GM13977 (cell line): ENCODE measurements at regions not wholly inside any gene's neighbourhood (a gene's known extent, or its start where the extent isn't known, plus 50 kb on each side); places are given as distances from the start of the nearest gene placed in this dataset.

Experiments
- DNase-seq: peaks from one replicate; pipeline ENCODE4 v3.0.0; 2012; ENCODE audit warnings: low spot score
- CTCF ChIP-seq: IDR thresholded peaks from 2 replicates; pipeline ENCODE4 v1.5.1; 2012; ENCODE audit warnings: mild to moderate bottlenecking, control low read depth; ENCODE audit not compliant: insufficient read depth; ENCODE audit errors: extremely low read depth, missing control alignments
- in situ Hi-C: fragments of 300-500 bp; cut with MboI; formaldehyde crosslinking; loops from one replicate; pipeline ENCODE4 v1.12.0; 2022; ENCODE audit warnings: low sequenced_read_pairs, low pct_unique_long_range_greater_than_20kb, mixed read lengths, inconsistent platforms; ENCODE audit not compliant: unreplicated experiment

DNA sequence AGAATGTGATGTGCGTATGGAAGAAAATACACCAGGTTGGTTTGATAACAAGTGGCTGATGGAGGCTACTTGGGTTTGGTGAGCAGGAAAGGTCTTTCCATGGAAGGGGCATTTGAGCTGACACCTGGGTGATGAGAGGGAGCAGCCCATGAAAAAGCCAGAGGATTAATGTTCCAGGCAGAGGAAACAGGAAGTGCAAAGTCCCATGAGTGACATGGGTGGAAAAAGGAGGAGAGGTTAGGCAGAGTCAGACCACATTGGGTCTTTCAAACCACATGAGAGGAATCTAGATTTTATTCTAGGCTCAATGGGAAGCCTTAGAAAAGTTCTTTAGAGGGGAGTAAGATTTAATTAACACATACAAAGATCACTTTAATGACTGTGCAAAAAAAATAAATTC is 195.7 kb downstream of the LRATD1 start:
- no peak for TF ChIP-seq CTCF
- in situ Hi-C loops: no loop called here
- DNase-seq: no peak

GRCh38 chr2:14828968-14829367 is 196.5 kb downstream of the LRATD1 start:
- no peak for DNase-seq
- in situ Hi-C loops: no loop called here
- TF ChIP-seq CTCF: no peak

DNA sequence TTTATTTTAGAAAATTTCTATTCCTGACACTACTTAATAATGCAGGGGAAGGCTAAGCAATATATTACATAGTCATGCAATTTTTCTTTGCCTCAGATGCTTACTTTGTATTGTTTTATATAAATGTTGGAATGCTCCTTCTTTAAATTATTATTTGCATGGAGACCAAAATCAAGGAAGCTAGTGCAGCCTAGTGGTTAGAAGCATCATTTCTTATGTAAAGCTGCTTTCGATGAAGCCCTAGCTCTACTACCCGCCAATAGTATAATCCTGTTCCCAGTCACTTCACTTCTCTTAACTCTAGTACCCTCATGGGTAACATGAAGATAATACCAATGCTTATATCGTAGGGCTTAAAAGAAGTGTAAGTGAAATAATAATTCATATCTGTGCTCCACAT is 198.9 kb downstream of the LRATD1 start:
- in situ Hi-C loops: no loop called here
- no peak for DNase-seq
- no peak for TF ChIP-seq CTCF

- TF ChIP-seq CTCF: no peak
- DNase-seq: no peak
- in situ Hi-C loops: no loop called here
These were observed 211.1 kb downstream of the LRATD1 start for GRCh38 chr2:14843507-14844204.

DNA sequence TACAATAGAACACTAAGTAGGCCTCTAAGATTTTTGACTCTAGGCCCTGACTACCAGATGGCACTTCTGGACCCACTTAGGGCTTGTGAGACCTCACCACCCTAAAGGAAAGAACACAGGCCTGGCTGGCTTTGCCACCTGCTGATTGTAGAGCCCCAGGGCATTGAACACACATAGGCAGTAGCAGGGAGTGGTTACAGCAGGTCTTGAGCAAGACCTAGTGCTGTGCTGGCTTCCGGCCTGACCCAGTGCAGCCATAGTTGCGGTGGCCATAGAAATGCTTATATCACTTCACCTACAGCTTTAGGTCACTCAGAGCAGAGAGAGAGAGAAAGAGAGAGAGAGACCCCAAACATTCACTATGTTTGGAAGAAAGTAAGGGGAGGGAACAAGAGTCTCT is 223.2 kb downstream of the LRATD1 start:
- TF ChIP-seq CTCF: no peak
- DNase-seq: no peak
- in situ Hi-C loops: no loop called here

GRCh38 chr2:14861181-14861580 is 228.7 kb downstream of the LRATD1 start:
- no peak for TF ChIP-seq CTCF
- in situ Hi-C loops: no loop called here

More at GRCh38 chr2:14861181-14861580, 228.7 kb downstream of the LRATD1 start:
- no peak for DNase-seq
